HG03457 (cell line): ENCODE measurements at regions not wholly inside any gene's neighbourhood (a gene's known extent, or its start where the extent isn't known, plus 50 kb on each side); places are given as distances from the start of the nearest gene placed in this dataset.

ENCODE experiments used
- ATAC-seq: cut with Tn5 transposase; IDR thresholded peaks from one replicate; pipeline ENCODE4 v1.9.1; 2021; ENCODE audit warnings: moderate number of reproducible peaks; ENCODE audit not compliant: unreplicated experiment

DNA sequence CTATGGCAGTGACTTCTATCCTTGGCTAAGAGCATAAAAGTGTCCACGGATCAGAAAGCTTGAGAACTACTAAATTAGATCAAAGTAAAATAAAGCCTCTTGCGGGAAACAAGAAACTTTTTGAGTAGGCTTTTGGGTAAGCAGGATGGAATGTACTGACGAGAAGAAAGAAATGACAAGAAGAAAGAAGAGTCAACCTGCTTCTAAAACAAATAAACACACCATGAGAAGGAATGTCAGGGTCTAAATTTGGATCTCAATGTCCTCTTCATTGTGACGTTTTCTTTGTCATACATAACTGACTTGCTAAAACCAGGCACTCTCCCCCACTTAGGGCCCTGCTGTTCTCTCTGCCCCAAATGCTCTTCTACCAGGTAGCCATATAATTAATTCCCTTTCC is 290.1 kb upstream of the PTGER4 start:
- no peak for ATAC-seq

DNA sequence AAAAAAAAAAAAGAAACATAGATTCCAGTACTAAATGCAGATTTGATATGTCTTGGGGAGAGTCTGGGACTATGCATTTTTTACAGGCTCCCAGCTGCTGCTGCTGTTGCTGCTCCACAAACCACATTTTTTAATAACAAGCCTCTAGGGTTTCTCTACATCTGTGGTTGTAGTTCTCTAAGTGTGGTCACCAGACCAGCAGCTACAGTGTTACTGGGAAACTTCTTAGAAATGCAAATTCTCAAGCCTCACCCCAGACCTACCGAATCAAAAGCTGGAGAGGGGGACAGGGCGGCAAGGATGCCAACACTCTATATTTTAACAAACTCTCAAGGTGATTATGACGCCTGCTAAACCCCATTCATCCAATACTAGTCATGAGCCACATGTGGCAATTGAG is 293.4 kb upstream of the PTGER4 start:
- peak; percentile 87 for ATAC-seq

- ATAC-seq = no peak
Observed at GRCh38 chr5:40385544-40385943, 294.2 kb upstream of the PTGER4 start.

- no peak for ATAC-seq
Observed at GRCh38 chr5:40384782-40385390, 294.8 kb upstream of the PTGER4 start.

GRCh38 chr5:40383749-40384651 is 295.7 kb upstream of the PTGER4 start:
- peak; percentile 37 for ATAC-seq

DNA sequence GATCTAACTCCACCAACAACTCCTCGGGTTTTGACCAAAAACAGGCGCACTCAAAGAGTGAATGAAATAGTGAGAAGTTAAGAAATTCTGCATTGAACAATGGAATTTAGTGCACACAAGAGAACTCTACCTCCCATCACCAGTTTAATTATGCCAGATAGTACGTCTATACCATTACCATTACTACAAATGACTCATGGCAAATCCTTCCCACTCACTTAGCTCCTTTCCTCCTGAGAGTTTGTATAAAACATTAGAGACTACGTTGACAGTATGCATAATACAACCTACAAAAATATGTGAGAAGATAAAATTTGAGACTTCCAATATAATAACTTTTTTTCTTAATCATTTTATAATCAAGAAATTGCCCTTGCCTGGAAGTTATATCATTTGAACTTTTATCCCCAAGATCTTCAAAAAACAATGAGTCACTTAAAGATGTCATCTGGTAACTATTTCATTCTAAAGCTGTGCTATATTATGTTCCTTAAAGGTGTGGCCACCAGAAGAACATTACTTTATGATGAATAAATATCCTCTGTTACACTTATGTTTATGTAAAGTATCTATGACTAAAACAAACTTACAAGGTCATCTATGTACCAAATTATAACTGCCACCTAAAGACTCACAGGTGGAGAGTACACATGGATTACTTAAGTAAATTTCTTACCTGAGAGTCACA is 297.9 kb upstream of the PTGER4 start:
- ATAC-seq = no peak

DNA sequence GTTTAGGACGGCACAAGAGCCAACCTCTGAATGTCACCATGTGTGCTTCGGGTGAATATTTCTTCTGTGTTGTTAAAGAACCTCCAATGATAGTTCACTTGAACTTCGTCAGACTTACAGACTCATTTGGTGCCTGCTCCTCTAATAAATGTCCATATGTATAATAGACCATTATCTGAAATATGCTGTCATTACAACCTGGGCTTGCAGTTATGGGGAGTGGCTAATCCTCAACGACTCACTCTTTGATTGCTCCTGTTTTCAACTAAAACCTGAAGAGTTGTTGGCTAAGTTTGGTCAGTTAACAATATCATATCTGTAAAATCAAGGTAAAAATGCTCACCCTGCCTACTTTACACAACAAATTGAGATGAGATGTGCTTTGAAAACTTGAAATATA is 298.7 kb upstream of the PTGER4 start:
- ATAC-seq = no peak

DNA sequence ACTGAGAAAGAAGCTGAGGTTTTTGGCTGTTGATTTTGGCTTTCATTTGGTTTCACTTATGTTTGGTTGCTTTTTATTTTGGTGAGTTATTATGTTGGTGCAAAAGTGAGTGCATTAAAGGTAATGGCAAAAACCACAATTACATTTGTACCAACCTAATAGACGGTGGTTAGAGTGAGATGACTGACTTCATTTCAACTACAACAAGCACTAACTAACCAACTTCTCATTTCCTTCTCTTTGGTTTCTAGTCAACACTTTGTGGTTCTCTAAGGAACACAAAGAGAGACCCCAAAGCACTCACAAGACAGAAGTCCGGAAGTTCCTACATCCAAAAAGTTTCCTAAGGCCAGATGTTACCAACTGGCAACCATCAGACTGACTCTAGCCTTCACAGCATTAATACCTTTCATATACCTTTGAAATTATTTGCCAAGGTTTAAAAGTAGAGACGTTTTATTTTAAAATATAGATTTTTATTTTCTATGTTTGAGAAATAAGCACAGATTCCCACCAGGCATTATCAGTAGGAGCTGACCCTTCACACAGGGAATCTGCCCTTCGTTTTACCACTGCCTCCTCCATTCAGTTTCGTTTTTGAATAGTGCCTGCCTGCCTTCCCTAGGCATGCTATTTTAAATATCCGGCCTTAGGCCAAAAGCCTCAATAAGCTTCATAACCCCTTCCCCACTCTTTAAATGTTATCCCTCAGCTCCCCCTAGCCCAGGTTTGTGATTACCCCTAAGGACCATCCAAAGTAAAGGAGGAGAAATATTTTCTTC is 301.1 kb upstream of the PTGER4 start:
- peak; percentile 68 for ATAC-seq

DNA sequence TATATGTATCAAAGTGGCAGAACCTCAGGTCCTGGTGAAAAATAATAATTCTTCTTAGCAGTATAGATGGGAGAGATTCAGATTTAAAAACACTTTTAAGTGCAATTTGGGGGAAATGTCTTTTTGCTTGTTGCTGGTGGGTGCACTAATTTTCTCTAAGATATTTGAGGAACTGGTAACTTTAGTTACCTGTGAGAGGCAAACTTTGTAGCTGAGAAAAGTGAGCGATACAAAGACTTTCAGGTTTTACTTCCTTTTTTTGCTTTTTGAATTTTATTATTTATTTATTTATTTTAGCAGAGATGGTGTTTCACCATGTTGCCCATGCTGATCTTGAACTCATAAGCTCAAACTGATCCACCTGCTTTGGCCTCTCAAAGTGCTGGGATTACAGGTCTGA is 303.1 kb upstream of the PTGER4 start:
- ATAC-seq = no peak

GRCh38 chr5:40374853-40375252 is 304.9 kb upstream of the PTGER4 start:
- ATAC-seq = no peak

- no peak for ATAC-seq
Observed at GRCh38 chr5:40368200-40368599, 311.5 kb upstream of the PTGER4 start.

- no peak for ATAC-seq
Observed at GRCh38 chr5:40367255-40367654, 312.5 kb upstream of the PTGER4 start.

- ATAC-seq = no peak
Observed at GRCh38 chr5:40365342-40366330, 314.1 kb upstream of the PTGER4 start.

GRCh38 chr5:40364441-40364840 is 315.3 kb upstream of the PTGER4 start:
- no peak for ATAC-seq

DNA sequence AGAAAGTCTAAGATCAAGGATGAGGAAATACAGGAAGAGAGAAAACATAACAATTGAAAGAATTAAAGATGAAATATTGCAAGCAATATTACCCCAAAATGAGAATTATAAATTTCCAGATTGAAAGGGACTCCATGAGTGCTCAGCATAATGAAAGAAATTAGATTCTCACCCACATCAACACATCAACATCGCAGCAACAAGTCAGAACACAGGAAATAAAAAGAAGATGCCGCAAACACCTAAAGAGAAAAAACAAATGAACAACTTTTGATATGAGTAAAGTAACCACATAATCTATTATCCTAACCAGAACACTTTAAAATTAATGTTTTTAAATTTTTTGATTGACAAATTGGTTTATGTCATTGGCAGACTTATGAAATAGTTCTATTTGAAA is 318.3 kb upstream of the PTGER4 start:
- no peak for ATAC-seq

DNA sequence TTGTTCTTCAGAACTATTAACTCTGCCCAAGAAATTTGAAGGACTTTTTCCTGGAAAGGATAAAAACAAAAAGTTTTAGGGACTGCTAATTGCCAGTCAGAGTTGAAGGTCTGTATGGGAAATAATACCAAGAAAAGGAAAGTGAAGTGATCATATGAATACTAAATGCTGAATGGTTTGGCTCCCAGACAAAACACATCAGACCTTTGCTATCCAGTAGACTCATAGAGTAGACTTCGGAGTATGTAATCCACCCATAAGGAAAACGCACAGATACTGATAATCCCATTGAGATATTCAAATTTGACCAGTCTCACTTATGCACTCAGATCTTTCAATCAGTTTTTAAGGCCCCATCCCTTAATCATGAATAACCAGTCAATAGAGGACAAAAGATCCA is 319.0 kb upstream of the PTGER4 start:
- no peak for ATAC-seq

- ATAC-seq = no peak
Observed at GRCh38 chr5:40359832-40360231, 319.9 kb upstream of the PTGER4 start.

DNA sequence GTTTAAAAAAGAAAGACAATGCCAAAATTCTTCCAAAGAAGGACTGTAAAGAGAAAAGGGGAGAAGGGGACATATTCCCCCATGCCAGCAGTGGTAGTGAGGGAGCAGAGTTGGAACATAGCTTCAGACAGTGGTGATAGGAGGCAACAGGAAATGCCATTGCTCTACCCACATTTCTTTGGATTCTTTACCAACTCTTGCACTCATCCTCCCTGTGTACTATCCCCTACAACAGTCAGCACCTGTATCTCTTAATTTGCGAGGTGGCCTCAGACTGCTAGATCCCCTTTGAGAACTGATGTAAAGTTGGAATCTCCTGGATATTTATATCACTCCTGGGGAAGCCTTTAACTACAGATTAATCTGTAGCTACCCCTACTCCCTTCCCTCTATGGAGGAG is 320.6 kb upstream of the PTGER4 start:
- no peak for ATAC-seq

DNA sequence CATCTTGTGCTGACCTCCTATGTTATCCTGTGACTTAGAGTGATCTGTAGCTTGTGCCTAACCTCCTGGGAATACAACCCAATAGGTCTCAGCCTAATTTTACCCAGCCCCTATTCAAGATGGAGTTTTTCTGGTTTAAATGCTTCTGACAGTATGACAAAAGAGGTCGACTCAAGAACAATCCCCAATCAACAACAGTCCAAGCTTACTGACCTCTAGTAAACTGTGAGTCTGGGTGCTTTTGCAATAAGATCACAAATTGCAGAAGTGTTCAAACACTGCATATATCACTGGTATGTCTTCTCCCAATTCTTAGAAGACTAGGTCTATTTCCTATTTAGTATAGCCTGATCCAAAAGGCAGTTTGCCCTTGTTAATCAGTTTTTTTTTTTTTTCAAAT is 323.5 kb upstream of the PTGER4 start:
- no peak for ATAC-seq

DNA sequence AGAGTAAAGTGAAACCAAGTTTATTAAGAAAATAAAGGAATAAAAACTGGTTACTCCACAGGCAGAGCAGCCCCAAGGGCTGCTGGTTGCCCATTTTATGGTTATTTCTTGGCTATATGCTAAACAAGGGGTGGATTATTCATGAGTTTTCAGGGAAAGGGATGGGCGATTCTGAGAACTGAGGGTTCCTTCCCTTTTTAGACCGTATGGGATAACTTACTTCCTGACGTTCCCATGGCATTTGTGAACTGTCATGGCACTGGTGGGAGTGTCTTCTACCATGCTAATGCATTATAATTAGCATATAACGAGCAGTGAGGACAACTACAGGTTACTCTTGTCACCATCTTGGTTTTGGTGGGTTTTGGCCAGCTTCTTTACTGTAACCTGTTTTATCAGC is 323.9 kb upstream of the PTGER4 start:
- no peak for ATAC-seq
